Suppressor macrophage treated with lipopolysaccharide for 1 hour (primary cell): ENCODE measurements at regions not wholly inside any gene's neighbourhood (a gene's known extent, or its start where the extent isn't known, plus 50 kb on each side); places are given as distances from the start of the nearest gene placed in this dataset.

Experiments
- DNase-seq, 3 donors: peaks; one replicate each; pipeline ENCODE4 v3.0.0-alpha.2; 2020 to 2022

- no peak for DNase-seq
Measured at GRCh38 chr5:125149110-125149509, 402.7 kb upstream of the ZNF608 start.

- no peak for DNase-seq
Measured at GRCh38 chr5:125149527-125149926, 403.1 kb upstream of the ZNF608 start.

GRCh38 chr5:125150041-125150669 is 403.7 kb upstream of the ZNF608 start:
- no peak for DNase-seq

- no peak for DNase-seq
Measured at GRCh38 chr5:125151150-125151900, 404.9 kb upstream of the ZNF608 start.

- DNase-seq = no peak
Measured at GRCh38 chr5:125152044-125152443, 405.6 kb upstream of the ZNF608 start.

- DNase-seq = no peak
Measured at GRCh38 chr5:125152461-125153189, 406.2 kb upstream of the ZNF608 start.

- DNase-seq = no peak
Measured at GRCh38 chr5:125153231-125153630, 406.8 kb upstream of the ZNF608 start.

- no peak for DNase-seq
Measured at GRCh38 chr5:125154301-125155110, 408.1 kb upstream of the ZNF608 start.

- DNase-seq = no peak
Measured at GRCh38 chr5:125160787-125161502, 414.5 kb upstream of the ZNF608 start.

GRCh38 chr5:125162714-125163113 is 416.3 kb upstream of the ZNF608 start:
- no peak for DNase-seq

GRCh38 chr5:125169396-125169795 is 423.0 kb upstream of the ZNF608 start:
- no peak for DNase-seq

GRCh38 chr5:125171641-125172040 is 425.2 kb upstream of the ZNF608 start:
- no peak for DNase-seq

- no peak for DNase-seq
Measured at GRCh38 chr5:125175348-125176004, 429.0 kb upstream of the ZNF608 start.

- DNase-seq = no peak
Measured at GRCh38 chr5:125176005-125176390, 429.6 kb upstream of the ZNF608 start.

GRCh38 chr5:125177340-125177739 is 430.9 kb upstream of the ZNF608 start:
- no peak for DNase-seq

- DNase-seq = no peak
Measured at GRCh38 chr5:125179612-125180011, 433.2 kb upstream of the ZNF608 start.

- DNase-seq = no peak
Measured at GRCh38 chr5:125180231-125180829, 433.9 kb upstream of the ZNF608 start.

- no peak for DNase-seq
Measured at GRCh38 chr5:125181159-125181558, 434.7 kb upstream of the ZNF608 start.

GRCh38 chr5:125181955-125182354 is 435.5 kb upstream of the ZNF608 start:
- DNase-seq = no peak

- DNase-seq = no peak
Measured at GRCh38 chr5:125185740-125186139, 439.3 kb upstream of the ZNF608 start.

GRCh38 chr5:125186911-125187375 is 440.5 kb upstream of the ZNF608 start:
- DNase-seq = no peak
